ENCODE measurements at regions not wholly inside any gene's neighbourhood (a gene's known extent, or its start where the extent isn't known, plus 50 kb on each side); places are given as distances from the start of the nearest gene placed in this dataset.
A peak's percentile ranks its signal among the peaks of the same experiment; 100 is the strongest.

DNA sequence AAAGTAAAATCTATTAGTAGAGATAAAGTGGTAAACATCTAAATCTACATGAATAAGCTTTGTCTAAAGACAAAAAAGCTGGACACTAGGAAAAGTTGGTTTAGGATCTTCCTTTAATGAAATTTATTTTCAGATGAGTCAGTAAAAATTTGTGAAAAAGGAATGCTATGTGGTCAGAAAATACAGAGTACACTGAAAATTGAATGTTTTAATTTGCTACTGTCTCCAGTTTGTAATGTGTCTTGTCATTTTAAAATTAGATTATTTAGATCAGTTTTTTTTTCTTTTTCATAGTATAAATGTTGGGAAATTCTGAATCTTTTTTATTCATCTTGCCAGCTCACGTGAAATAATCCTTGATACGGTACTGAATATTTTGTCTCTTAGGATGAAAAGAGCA lies 56.9 kb downstream of the SLITRK6 start:
- no peak for DNase-seq

DNA sequence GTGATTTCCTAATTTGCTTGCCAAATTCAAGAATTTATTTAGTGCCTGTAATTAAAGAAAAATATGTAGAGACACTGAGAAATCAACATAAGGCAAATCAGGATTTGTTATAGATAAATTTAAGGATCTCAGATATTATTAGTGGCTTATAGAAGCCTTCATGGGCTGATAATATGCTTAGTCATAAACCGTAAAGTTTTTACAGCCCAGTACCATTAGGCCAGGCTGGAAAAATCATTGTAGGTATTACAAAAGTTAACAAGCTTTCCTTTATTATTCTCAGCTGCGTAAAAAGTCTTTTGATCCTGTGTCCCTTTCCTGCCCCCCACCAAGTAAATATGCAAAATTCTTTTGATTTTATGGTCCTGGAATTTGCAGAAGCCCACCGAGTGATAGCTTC lies 58.2 kb downstream of the SLITRK6 start:
- DNase-seq = no peak

DNA sequence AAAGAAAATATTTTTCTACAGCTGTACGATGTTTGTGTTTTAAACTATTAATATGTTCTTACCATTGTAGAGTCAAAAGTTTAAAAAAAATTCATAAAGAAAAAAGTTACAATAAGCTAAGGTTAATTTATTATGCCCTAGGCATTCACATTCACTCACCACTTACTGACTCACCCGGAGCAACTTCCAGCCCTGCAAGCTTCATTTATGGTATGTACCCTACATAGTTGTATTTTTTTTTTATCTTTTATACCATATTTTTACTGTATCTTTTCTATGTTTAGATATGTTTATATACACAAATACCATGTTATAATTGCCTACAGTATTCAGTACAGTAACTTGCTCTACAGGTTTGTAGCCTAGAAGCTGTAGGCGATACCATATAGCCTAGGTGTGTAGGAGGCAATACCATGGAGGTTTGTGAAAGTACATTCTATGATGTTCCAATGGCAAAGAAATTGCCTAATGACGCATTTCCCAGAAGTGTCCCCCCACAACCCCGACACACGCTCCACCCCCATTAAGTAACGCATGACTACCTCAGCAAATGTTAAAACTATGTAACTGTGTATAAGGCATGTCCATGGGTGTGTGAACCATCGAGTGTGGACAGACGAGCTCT lies 60.4 kb downstream of the SLITRK6 start:
- DNase-seq = no peak

DNA sequence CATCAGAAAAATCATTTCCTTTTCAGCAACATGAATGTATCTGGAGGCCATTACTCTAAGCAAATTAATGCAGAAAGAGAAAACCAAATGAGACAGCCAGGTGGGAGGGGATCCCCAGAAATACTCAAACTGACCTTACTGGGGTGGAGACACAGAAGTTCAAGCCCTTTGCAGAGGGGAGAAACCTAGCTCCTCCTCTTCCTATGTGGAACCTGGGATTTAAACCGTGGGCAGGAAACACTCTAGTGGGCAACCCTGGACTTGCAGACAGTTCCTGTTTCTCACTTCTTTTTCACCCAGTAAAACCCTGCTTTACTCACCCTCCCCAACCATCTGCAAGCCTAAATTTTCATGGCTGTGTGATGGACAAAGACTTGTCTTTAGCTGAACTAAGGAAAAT lies 61.3 kb downstream of the SLITRK6 start:
- no peak for DNase-seq

DNA sequence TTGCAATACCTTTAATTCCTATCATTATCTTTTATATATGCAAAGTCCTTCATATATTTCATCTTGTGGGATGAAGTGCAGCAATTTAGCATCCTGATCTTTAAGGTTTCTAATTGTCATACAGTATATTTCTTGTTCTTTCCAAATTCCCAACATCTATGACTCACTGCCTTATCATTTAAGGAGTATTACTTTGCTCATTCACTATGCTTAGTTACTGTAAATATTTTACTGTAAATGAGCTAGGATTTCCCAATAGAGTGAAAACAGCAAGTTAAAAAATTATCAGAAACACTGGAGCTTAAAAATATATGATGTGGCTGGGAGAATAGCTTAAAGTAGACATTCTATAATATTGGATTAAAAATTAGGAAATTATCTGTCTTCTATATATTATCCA lies 69.9 kb downstream of the SLITRK6 start:
- no peak for DNase-seq

DNA sequence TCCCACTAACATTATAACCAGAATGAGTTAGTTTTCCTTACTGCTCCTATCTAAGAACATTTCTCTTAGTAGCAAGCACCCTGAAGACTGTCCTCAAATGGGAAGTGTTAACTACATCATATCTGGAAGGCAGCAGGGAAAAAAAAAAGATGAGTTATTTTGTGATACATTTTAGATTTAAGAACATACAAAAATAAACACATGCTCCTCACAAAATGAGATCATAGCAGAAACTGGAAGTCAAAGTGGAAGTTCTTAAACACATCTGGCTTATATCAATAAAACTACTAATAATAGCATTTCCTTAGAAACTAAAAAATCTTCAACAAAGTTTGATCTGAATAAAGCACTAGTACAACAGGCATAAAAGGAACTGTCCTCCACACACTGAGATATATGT lies 70.4 kb downstream of the SLITRK6 start:
- DNase-seq = no peak

DNA sequence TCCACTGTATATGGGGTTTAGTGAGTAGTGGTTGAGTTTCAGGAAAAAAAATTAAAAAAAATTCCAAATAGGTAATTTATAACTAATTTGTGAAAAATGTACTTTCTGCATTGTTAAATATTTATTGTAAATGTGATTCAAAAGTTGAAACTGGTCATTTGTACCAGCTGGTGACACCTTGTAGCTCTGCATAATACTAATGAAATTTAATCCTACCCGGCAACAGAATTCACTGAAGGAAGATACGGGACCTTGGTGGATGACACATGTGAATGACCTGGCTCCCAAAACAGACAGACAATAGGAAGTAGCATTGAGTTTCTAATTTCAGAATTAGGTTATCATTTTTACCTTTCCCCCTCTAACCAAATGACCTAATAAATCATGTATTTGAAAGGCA lies 73.8 kb downstream of the SLITRK6 start:
- peak; percentile 75 for DNase-seq

DNA sequence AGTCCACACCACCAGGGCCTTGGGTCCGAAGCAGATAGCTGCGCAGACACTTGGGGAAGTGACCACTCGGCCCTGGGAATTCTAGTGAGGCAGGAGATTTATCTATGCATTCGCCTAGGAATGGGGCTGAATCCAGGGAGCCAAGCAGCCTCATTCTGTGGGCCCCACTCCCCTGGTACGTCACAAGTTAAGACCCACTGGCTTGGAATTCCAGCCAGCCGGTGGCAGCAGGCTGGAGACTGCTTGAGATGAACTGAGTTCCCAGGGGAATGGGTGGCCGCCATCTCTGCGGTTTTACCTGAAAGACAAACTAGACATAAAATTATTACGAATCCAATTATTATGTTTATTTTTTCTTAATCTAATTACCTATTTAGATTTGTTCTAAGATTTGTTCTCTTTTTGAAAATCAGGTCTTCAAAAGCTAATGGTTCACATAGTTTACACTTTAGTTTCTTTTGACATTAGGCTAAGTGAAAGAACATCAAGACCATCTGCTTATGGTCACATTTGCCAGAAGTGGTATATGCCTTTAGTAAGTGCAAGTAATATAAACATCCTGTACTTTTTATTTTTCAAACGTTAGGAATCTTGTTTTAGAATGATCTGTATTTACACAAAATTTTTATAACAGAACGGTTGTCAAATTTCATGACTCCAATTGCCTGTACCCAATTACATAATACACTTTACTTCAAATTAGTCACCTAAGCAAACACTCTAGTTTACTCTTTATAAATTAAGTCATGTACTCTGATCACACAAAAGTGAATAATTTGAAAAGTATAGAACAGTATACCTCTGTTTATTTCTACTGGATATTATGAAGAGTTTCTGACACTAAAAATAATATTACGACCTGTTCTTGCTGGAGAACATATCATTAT lies 74.4 kb downstream of the SLITRK6 start:
- peak; percentile 89 for DNase-seq

DNA sequence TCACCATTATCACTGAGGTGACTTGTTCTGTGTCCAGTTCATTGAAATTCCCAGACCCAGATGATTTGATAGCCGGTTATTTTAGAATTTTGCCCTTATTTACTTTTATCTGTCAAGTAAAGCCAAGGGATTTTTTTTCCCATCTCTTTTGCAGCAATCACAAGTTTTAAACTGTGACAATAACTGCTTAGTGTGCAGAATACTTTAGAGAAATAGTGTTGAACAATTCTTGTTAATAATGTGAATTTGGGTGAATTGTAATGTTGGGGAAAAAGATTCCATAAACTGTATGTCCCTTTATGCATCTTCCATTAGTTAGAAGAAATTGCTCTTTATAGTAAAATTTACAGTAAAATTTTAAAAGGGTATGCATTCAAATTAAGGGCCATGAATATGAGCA lies 79.5 kb downstream of the SLITRK6 start:
- DNase-seq = no peak

DNA sequence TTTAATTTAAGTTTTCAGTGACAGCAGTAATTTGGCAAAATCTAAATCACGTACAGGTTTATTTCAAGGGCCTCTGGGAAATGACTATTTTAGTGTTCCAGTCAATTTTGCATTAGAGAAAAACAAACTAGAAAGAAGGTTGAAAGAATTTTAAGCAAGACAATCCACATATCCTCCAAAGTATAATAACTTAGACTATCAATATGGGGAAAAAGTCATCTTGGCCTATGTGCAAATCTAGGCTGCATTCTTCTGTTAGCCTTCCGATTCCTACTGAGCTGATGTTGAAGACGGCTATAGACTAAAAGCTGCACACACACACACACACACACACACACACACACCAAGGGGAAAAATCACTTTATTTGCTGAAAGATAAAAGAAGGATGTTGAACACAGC lies 81.3 kb downstream of the SLITRK6 start:
- no peak for DNase-seq

DNA sequence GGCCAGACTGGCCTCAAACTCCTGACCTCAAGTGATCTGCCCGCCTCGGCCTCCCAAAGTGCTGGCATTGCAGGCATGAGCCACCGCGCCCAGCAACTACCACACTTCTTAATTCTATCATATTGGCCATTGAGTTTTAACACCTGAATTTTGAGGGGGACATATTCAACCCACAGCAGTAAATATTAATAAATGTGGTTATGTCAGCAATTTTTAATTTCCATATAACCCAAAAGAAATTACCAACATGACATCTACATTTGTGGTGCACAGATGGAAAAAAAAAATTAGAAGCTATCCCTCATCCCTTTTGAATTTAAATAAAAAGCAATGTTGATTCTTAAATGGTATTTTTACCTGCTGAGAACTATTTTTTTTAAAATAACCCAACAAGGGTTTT lies 88.7 kb downstream of the SLITRK6 start:
- no peak for DNase-seq

DNA sequence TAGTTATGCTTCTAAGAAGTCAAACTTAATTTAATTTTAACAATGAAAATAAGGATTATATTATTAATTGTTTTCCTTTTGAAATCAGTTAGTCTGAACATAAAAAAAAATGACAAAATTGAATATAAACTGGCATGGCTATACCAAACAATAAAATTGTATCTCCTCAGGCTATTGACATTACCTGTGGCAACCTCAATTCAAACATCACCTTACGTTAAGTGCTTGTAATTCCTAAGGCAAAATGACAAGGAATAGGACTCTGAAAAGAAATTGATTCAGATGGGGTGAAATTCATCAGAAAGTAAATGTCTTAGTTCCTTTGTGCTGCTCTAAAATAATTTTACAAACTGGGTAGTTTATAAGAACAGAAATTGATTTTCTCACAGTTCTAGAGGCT lies 89.5 kb downstream of the SLITRK6 start:
- no peak for DNase-seq

DNA sequence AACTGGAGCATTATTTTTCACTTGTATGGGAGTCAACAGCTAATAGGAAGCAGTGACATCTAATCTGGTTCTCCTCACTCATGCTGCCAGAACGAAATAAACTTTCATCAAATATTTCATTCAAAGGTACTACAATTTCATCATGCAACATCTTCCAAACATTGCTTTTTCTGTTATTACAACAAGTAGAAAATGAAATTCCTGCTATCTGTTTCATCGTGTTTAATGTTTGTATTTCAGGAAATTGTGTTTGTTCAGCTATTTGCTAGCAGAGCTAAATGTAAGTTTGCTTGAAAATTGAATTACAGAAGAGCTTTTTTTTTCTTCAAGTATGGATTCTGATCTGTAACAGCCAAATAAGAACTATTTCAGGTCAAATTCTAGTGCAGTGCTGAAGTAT lies 90.1 kb downstream of the SLITRK6 start:
- no peak for DNase-seq

DNA sequence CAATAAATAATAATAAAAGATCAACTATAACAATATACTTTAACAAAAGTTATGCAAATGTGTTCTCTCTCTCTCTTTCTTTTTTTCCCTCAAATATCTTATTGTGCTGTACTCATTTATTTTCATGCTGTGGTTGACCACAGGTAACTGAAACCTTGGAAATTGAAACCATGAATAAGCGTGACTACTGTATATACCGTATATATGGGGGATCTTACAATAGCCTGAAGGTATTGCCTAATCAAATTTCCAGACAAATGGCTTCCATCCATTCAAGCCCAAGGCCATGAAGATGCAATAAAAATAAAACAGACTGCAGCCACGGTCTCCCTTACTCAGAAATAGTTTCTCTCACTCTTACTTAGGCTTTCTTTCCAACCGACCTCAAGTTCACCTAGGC lies 98.3 kb downstream of the SLITRK6 start:
- no peak for DNase-seq

DNA sequence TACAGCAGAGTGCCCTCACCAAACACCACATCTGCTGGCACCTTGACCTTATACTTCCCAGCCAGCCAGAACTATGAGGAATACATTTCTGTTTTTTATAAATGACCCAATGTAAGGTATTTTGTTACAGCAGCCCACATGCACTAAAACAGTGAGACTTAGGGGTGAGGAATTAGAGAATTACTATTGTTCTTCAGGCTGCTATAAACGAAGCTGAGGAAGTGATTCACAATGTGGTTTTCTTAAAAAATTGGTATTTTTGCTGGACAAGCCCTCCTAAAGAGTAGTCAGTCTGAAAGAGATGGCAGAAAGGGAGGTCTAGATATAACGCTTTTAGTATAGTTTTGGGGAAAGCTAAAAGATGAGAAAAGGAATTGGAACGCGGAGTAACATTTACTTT lies 101.0 kb downstream of the SLITRK6 start:
- no peak for DNase-seq

DNA sequence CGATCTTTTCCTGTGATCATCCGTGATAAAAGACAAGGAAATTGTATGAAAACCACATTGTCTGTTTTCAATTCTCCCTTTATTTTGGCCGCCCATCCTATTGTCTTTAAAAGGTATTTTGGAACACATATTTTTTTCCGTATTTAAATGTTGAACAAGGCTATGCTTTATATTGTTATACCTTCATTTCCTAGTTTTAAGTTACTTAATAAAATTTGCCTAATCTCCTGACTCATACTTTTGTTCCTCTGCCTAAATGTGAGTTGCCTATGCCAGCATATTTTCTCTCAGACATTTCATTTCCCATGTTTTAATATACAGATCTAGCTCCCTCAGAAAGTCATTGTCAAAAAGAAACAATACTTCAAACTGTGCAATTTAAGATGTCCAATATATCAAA lies 104.2 kb downstream of the SLITRK6 start:
- DNase-seq = no peak

DNA sequence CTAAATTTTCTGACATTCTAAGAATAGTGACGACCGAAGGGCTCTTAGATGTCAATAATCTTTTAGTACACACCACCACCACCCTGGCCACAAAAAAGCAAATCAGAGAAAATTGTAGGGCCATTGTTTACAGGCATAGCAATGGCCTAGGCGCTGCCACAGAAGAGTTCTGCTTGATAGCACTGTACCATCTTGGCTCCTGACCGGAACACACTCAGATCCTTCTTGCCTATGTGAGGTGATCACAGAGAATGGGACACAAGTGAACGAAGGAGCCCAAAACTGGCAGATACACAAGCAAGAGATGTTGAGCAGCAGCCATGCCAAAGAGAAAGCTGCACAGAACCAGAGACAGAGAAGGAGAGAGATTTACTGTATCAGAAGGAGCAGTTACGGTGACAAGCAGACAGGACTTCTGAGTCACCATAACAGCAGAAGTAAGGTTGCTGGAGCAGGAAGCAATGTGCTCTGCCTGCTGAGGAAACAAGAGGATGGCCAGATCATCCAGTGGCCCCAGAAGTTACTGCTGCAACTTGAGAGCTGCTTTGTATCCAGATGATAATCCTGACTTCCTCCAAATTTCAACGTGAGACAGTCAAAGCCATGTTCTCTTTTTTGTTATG lies 105.2 kb downstream of the SLITRK6 start:
- DNase-seq = peak; percentile 16

DNA sequence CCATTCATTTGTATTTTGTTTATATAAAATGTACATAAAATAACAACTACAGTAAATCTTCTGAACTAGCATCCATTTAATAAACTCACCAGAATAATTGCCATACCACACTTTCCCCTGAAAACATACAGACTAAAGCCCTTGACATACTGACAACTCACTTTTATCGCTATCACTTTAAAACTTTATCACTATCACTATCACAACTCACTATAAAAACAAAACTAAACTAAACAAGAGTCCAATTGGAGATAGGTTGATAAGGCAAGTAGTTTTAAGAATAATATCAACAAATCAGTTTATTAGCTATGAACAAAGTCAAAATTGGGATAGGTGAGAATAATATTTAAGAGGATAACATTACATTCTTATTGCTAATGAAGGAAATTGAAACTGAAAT lies 108.9 kb downstream of the SLITRK6 start:
- no peak for DNase-seq

DNA sequence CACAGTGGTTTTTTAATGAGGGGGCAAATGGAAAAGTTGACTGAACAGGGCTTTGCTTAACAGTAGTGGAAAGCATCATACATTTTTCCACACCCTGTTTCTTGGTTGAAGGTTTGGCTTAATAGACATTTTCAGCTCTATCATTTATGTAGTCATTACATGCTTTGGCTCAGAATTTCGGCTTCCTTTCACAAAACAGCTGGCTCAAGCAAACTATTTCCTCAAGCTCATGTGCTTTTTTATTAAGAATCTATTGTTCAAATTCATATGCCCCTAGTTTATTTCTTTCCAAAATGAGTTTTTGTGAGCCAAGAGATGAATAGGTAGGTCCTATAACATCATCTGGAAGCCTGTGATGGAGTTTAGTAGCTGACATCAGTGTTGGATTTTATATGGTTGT lies 113.8 kb downstream of the SLITRK6 start:
- DNase-seq = no peak

DNA sequence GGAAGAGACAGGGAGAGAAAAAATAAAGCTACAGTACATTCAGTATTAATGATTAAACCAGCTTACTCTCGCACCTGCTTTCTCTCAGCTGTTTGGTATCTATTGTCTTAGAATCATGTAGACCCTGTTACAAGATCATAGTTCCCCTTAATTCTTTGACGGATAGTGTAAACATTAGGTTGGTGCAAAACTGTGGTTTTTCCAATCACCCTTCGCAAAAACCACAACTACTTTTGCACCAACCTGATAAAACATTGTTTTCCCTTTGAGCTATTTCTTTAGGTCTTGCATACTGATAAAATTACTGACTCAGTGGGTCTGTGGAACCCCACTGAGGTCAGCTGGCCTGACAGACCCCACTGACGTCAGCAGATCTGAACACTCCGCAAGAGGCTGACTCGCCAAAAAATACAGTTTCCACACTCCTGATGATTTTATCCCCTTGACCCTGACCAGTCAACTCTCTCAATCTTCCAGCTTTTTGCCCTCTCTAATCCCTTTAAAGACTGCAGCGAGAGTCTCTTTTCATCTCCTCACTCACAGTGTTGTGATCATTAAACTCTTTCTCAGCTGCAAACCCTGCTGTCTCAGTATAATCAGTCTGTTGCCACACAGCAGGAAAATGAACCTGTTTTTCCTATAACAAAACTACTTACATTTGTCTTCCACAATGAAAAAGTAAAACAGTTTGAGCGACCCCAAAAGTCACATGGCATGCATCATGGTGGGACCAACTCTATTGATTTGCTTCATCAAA lies 123.9 kb downstream of the SLITRK6 start:
- no peak for DNase-seq

DNA sequence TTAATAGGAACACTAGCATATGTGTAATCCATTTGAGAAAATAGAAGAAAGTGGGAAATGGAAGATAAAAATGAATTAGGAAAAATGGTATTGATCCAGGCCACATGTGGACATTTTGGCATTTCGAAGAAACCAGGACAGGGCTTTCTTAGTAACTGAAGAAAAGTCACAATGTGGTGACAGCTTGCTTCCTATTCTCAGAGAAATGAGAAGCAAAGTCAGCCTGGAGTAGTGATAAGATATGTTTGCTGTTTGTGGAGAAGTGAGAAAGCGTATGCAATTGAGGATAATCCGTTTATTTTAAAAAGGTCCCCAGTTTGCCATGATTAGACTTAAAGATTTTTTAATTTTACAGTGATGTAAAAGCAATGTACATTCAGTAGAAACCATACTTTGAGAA lies 127.9 kb downstream of the SLITRK6 start:
- DNase-seq = no peak

DNA sequence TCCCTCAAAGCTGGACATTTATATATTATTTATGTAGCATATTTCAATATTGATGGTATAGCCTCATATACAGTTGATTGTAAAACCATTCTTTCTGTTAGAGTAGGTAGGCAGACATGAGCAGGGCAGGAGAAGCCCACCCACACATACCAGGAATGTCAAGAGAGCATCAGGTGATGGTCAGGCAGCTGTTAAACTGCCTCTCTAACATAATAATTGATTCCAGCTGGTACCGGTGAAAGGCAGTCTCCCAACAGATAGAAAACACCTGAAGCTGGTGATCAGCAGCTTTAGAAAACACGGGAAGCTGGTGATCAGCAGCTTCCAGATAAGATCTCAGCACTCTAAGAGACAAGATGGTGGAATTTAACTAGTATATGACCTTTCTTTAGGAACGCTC lies 132.9 kb downstream of the SLITRK6 start:
- no peak for DNase-seq

DNA sequence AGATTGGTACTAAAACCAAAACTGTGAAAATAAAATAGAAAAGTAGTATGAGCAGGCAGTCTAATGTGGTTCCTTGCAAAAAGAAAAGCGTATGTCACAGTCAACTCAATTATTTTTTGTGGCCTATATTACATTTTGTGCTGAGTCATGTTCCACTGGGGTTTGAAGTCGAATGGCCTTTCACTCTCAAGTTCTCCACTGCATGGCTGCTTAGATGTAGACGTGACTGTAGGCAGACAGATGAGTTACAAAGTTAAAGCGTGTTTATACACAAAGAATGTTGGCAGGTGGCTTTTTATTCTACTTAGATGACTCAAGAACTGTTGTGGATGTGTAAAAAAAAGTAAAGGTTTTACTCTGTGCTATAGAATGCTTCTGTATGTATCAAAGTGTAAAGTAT lies 133.9 kb downstream of the SLITRK6 start:
- DNase-seq = peak; percentile 34

DNA sequence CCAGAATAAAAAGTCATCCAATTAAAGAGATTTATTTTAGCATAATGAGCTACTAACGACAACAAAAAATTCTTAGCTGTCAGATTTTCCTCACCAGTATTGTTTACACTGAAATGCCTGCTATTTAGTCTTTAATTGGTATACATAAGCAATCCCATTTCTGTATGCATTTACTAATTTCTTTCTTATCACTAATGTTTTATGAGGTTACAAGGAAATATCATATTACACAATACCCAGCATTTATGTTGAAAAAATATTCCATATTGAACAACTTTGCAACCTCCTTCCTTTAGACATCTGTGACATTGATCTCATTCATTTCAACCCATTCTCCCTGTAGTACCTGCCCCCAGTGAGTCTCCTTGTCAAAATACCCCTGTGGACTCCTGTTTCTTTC lies 135.4 kb downstream of the SLITRK6 start:
- DNase-seq = no peak

Data from DMS153 (cell line).